LNCAP (cell line): ENCODE measurements at regions not wholly inside any gene's neighbourhood (a gene's known extent, or its start where the extent isn't known, plus 50 kb on each side); places are given as distances from the start of the nearest gene placed in this dataset.

ENCODE experiments used
- TF ChIP-seq, protein P1 (sequence below): fragments of 450-650 bp; IDR thresholded peaks from 2 replicates; pipeline ENCODE4 v1.5.1; 2017; ENCODE audit warnings: mild to moderate bottlenecking

DNA sequence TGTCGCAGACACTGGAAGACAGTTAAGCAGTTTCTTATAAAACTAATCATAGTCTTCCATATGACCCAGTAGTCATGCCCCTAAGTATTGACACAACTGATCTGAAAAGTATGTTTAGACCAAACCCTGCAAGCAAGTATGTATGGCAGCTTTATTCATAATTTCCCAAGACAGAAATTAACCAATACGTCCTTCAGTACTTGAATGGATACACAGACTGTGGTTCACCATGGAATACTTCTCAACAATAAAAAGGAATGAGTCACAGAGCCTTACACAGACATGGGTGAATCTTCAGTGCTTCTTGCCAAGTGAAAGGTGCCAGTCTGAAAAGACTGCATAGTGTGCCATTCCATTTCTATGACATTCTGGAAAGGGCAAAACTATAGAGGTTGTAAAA is 50.2 kb upstream of the AKR1E2 start:
- TF ChIP-seq, protein P1, sequence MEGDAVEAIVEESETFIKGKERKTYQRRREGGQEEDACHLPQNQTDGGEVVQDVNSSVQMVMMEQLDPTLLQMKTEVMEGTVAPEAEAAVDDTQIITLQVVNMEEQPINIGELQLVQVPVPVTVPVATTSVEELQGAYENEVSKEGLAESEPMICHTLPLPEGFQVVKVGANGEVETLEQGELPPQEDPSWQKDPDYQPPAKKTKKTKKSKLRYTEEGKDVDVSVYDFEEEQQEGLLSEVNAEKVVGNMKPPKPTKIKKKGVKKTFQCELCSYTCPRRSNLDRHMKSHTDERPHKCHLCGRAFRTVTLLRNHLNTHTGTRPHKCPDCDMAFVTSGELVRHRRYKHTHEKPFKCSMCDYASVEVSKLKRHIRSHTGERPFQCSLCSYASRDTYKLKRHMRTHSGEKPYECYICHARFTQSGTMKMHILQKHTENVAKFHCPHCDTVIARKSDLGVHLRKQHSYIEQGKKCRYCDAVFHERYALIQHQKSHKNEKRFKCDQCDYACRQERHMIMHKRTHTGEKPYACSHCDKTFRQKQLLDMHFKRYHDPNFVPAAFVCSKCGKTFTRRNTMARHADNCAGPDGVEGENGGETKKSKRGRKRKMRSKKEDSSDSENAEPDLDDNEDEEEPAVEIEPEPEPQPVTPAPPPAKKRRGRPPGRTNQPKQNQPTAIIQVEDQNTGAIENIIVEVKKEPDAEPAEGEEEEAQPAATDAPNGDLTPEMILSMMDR, result no peak

DNA sequence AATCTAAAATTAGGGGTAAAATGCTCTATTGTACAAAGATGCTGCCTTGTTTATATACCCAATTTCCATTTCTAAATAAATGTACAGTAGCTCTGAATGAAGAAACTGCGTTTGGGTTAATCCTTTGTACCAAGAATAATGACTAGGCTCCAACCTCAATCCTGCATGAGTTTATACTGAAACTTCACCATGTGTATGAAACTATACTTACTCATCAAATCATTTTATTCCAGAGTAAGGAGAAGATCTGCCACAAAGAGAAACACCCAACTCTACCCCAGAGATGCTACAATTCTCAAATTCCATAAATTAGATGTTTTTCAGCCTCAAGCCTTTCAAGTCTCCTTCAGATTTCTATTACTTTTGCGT is 53.8 kb upstream of the AKR1E2 start:
- TF ChIP-seq, protein P1, result no peak

GRCh38 chr10:4771554-4772201 is 54.3 kb upstream of the AKR1E2 start:
- TF ChIP-seq, protein P1, result no peak

DNA sequence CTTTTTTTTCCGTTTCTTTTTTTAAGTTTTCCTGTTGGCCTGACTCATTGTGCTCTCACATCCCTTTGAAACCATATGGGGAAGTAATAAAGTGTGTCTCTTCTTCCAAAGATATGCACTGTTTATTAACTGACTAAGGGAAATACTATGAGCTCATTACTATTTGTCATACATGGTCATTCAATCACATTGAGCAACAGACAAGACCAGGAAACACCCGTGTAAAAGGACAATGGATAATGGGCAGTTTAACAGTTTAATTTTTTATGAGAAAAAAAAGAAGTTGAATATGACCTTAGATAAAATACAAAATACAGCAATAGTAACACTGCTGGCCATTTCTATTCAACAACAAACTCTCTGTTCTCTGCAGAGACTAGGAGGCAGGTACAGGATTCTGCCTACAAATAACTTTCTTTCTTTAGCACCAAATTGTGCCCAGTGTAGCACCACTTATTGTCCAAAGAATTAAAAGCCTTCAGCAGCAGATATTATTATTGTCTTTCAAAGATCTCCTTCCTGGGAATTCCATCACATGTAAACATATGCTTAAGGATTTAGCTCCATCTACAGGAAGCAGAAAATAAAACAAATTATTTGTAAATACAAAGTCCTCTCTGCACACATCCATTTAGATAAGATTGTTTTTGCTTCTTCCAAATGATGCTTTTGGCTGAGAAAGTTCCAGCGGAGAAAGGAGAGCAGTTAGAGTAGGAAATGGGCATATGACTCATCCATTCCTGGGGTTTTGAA is 55.0 kb upstream of the AKR1E2 start:
- TF ChIP-seq, protein P1, result peak; percentile 51

GRCh38 chr10:4768416-4768815 is 57.6 kb upstream of the AKR1E2 start:
- TF ChIP-seq, protein P1, result no peak

GRCh38 chr10:4767033-4767814 is 58.8 kb upstream of the AKR1E2 start:
- TF ChIP-seq, protein P1, result peak; percentile 58

DNA sequence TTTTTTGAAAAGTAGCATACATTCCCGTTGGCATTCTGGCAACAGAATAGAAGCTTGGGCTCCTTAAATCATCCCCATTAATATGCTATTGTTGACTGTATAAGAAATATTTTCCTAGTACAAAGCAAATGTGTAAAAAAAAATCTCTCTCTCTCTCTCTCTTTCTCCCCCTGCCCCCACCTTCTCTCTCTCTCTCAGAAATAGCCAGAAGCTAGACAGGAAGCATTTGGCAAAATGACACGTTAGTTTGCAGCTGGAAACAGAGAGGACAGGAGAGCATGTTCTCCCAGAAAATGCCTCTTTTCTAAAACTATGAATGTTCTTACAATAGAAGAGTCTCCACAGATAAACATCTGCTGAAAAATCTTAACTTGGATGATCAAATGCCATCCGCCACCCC is 59.6 kb upstream of the AKR1E2 start:
- TF ChIP-seq, protein P1, result no peak
